ENCODE measurements at regions not wholly inside any gene's neighbourhood (a gene's known extent, or its start where the extent isn't known, plus 50 kb on each side); places are given as distances from the start of the nearest gene placed in this dataset.

DNA sequence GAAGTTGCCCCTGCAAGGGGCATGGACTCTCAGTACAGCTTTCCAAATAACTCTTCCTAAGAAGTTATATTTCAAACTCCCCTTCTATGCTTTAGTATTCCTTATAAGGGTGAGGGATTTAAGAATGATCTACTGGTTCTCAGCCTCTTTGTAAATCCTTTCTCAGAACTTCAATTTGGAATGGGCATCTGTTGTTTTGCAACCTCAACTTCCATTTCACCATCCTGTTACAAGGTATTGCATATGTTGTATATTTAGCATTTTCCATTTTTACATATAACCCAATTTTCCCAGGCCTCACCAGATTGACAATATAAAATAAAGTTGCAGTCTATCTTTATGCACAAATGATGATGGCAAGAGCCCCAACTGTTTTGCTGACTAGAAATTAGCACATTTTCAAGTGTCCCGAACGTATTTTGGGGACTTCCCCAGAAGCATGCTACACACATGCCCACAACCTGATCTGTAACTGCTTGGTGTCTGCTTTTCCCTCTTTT lies 154.9 kb upstream of the CARMIL1 start:
- TF ChIP-seq, protein P1, sequence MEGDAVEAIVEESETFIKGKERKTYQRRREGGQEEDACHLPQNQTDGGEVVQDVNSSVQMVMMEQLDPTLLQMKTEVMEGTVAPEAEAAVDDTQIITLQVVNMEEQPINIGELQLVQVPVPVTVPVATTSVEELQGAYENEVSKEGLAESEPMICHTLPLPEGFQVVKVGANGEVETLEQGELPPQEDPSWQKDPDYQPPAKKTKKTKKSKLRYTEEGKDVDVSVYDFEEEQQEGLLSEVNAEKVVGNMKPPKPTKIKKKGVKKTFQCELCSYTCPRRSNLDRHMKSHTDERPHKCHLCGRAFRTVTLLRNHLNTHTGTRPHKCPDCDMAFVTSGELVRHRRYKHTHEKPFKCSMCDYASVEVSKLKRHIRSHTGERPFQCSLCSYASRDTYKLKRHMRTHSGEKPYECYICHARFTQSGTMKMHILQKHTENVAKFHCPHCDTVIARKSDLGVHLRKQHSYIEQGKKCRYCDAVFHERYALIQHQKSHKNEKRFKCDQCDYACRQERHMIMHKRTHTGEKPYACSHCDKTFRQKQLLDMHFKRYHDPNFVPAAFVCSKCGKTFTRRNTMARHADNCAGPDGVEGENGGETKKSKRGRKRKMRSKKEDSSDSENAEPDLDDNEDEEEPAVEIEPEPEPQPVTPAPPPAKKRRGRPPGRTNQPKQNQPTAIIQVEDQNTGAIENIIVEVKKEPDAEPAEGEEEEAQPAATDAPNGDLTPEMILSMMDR (IDR thresholded peaks at IDR 0.05) = no peak
- no peak for TF ChIP-seq POLR2AphosphoS5 (IDR thresholded peaks at IDR 0.05)
